GM23338 (cell line): ENCODE measurements at regions not wholly inside any gene's neighbourhood (a gene's known extent, or its start where the extent isn't known, plus 50 kb on each side); places are given as distances from the start of the nearest gene placed in this dataset.

Experiments used
- ATAC-seq: fragments of 200-7000 bp; cut with Tn5 transposase; 3 replicates; pipeline ENCODE4 v1.9.1; 2020
- DNase-seq: peaks from one replicate; pipeline ENCODE4 v3.0.0-alpha.2; 2015; ENCODE audit warnings: low spot score
- H2AFZ ChIP-seq: fragments of 200-600 bp; sonication (generic); 2 replicates; pipeline ENCODE4 v1.8.0; 2016; ENCODE audit warnings: antibody characterized with exemption, mild to moderate bottlenecking, moderate library complexity
- H3F3A ChIP-seq: fragments of 200-600 bp; sonication (generic); replicated peaks from 2 replicates; pipeline ENCODE4 v1.8.0; 2017; ENCODE audit warnings: antibody characterized with exemption, mixed run types, low read depth
- H3K27ac ChIP-seq: fragments of 200-600 bp; sonication (generic); 2 replicates; pipeline ENCODE4 v1.6.1; 2016; ENCODE audit warnings: low read depth
- H3K27me3 ChIP-seq: fragments of 200-600 bp; sonication (generic); 2 replicates; pipeline ENCODE4 v1.8.0; 2016; ENCODE audit warnings: mild to moderate bottlenecking, mixed run types, moderate library complexity; ENCODE audit not compliant: insufficient read depth
- H3K36me3 ChIP-seq: fragments of 200-600 bp; sonication (generic); 2 replicates; pipeline ENCODE4 v1.8.0; 2016; ENCODE audit warnings: mild to moderate bottlenecking; ENCODE audit not compliant: insufficient read depth
- H3K4me1 ChIP-seq: fragments of 200-600 bp; sonication (generic); 2 replicates; pipeline ENCODE4 v1.8.0; 2016; ENCODE audit warnings: mild to moderate bottlenecking, moderate library complexity; ENCODE audit not compliant: insufficient read depth
- H3K4me2 ChIP-seq: fragments of 200-600 bp; sonication (generic); 2 replicates; pipeline ENCODE4 v1.7.1; 2017; ENCODE audit warnings: mixed run types
- H3K4me3 ChIP-seq: fragments of 200-600 bp; sonication (generic); 2 replicates; pipeline ENCODE4 v1.6.1; 2016; ENCODE audit warnings: mixed run types
- H3K79me2 ChIP-seq: fragments of 200-600 bp; sonication (generic); replicated peaks from 2 replicates; pipeline ENCODE4 v1.8.0; 2017; ENCODE audit warnings: mild to moderate bottlenecking; ENCODE audit not compliant: insufficient read depth
- H3K9me2 ChIP-seq: fragments of 200-600 bp; sonication (generic); 2 replicates; pipeline ENCODE4 v1.8.0; 2017; ENCODE audit not compliant: insufficient read depth
- H4K20me1 ChIP-seq: fragments of 200-600 bp; sonication (generic); replicated peaks from 2 replicates; pipeline ENCODE4 v1.8.0; 2017; ENCODE audit warnings: mild to moderate bottlenecking; ENCODE audit not compliant: insufficient read depth
- H3K27ac Mint-ChIP-seq: 2 replicates; pipeline ENCODE4 v1.8.0; 2020; ENCODE audit warnings: inconsistent platforms, mild to moderate bottlenecking, moderate library complexity, mixed read lengths
- H3K27me3 Mint-ChIP-seq: 3 replicates; pipeline ENCODE4 v1.8.0; 2022; ENCODE audit warnings: low read depth, mild to moderate bottlenecking, moderate library complexity, mixed read lengths, inconsistent platforms; ENCODE audit not compliant: insufficient read depth, poor library complexity
- H3K36me3 Mint-ChIP-seq: 3 replicates; pipeline ENCODE4 v1.8.0; 2021; ENCODE audit warnings: low read depth, mild to moderate bottlenecking, inconsistent platforms, moderate library complexity, mixed read lengths
- H3K4me1 Mint-ChIP-seq: 3 replicates; pipeline ENCODE4 v1.8.0; 2020; ENCODE audit warnings: mild to moderate bottlenecking, inconsistent platforms, mixed read lengths
- H3K4me3 Mint-ChIP-seq: 3 replicates; pipeline ENCODE4 v1.8.0; 2021; ENCODE audit warnings: moderate library complexity, mild to moderate bottlenecking, inconsistent platforms, mixed read lengths
- H3K9me3 Mint-ChIP-seq: 3 replicates; pipeline ENCODE4 v1.8.0; 2020; ENCODE audit warnings: moderate library complexity, mild to moderate bottlenecking, inconsistent platforms, mixed read lengths
- CTCF ChIP-seq, 2 experiments: fragments of 200-600 bp in 1 of 2; sonication (generic) in 1 of 2; conservative IDR thresholded peaks; 2 replicates each; pipeline versions ENCODE4 v1.5.1 to v1.6.1; 2016 to 2017; ENCODE audit warnings: antibody characterized with exemption in 2 of 2, low read depth in 2 of 2, mild to moderate bottlenecking in 2 of 2, moderate library complexity in 1 of 2
- ETS1 ChIP-seq: IDR thresholded peaks from 2 replicates; pipeline ENCODE4 v1.6.1; 2016; ENCODE audit warnings: antibody characterized with exemption
- EZH2 ChIP-seq: fragments of 200-600 bp; sonication (generic); IDR thresholded peaks from one replicate; pipeline ENCODE4 v1.8.0; 2017; ENCODE audit warnings: antibody characterized with exemption, mild to moderate bottlenecking, low read depth; ENCODE audit not compliant: unreplicated experiment
- EZH2phosphoT487 ChIP-seq: fragments of 200-600 bp; sonication (generic); IDR thresholded peaks from one replicate; pipeline ENCODE4 v1.8.1; 2018; ENCODE audit warnings: antibody characterized with exemption; ENCODE audit not compliant: unreplicated experiment
- NANOG ChIP-seq: IDR thresholded peaks from 2 replicates; pipeline ENCODE4 v1.6.1; 2016; ENCODE audit warnings: antibody characterized with exemption, borderline replicate concordance
- POLR2AphosphoS5 ChIP-seq: IDR thresholded peaks from 2 replicates; pipeline ENCODE4 v1.6.1; 2016; ENCODE audit warnings: antibody characterized with exemption, low read depth
- STAT1 ChIP-seq: IDR thresholded peaks from one replicate; pipeline ENCODE4 v1.6.1; 2016; ENCODE audit warnings: antibody characterized with exemption; ENCODE audit not compliant: unreplicated experiment
- ZNF114 ChIP-seq: fragments of 250-450 bp; sonication (Bioruptor Pico); IDR thresholded peaks from 2 replicates; pipeline ENCODE4 v1.5.0; 2020; ENCODE audit warnings: mild to moderate bottlenecking, moderate library complexity
- ZNF331 ChIP-seq: fragments of 250-450 bp; sonication (Bioruptor Pico); IDR thresholded peaks from 2 replicates; pipeline ENCODE4 v1.5.0; 2020; ENCODE audit warnings: low read depth, mild to moderate bottlenecking, moderate library complexity
- ZNF462 ChIP-seq: fragments of 250-450 bp; sonication (Bioruptor Pico); IDR thresholded peaks from 2 replicates; pipeline ENCODE4 v1.5.0; 2020; ENCODE audit warnings: mild to moderate bottlenecking, moderate library complexity

GRCh38 chr4:56757261-56757746 lies 64.2 kb downstream of the SPINK2 start:
- Histone ChIP-seq H3K79me2 (no peaks in the 10 kb centered on the region), H3K36me3 (no peaks in the 10 kb centered on the region), H3K4me1 (peaks cover 16% of the 10 kb centered on the region), H3K27ac (no peak overlapping the region), H3K4me3 (no peak overlapping the region), H4K20me1 (no peaks in the 10 kb centered on the region; the same call in 1 of the 2 replicates), H3K27me3 (no peaks in the 10 kb centered on the region), H3K4me2 (no peak overlapping the region), H3F3A (no peaks in the 10 kb centered on the region), H3K9me2 (no peaks in the 10 kb centered on the region), H2AFZ (0 out of 2 replicates have a peak overlapping the region, but pooled peaks have one; percentile 2)
- TF ChIP-seq POLR2AphosphoS5 (no peak), EZH2 (no peak), STAT1 (no peak), NANOG (no peak), CTCF (conservative IDR thresholded peaks at IDR 0.05; ENCODE audit: low read depth in 2 of 2) (no peak), EZH2phosphoT487 (no peak), ETS1 (no peak), ZNF462 (CRISPR knock-in tag) (no peak), ZNF331 (CRISPR knock-in tag) (no peak), ZNF114 (CRISPR knock-in tag) (no peak)
- peaks cover 23% of the 10 kb centered on the region for H3K4me1 Mint-ChIP-seq
- no peaks in the 10 kb centered on the region for H3K36me3 Mint-ChIP-seq
- H3K4me3 Mint-ChIP-seq = no peak overlapping the region
- H3K27me3 Mint-ChIP-seq = peaks cover 3% of the 10 kb centered on the region
- DNase-seq = no peak
- H3K27ac Mint-ChIP-seq = no peak overlapping the region
- peak; percentile 33 for ATAC-seq
- H3K9me3 Mint-ChIP-seq = no peaks in the 10 kb centered on the region; the same call in 2 of the 3 replicates
